Natural killer cell (primary cell): ENCODE measurements at regions not wholly inside any gene's neighbourhood (a gene's known extent, or its start where the extent isn't known, plus 50 kb on each side); places are given as distances from the start of the nearest gene placed in this dataset.

ENCODE experiments used
- ATAC-seq, 3 donors: fragments of 150-1000 bp in 2 of 3; fragments of 200-7000 bp in 1 of 3; cut with Tn5 transposase; 1 replicate in 1 of 3; 2 replicates in 2 of 3; pipeline ENCODE4 v1.10.0; 2021; ENCODE audit warnings: mild to moderate bottlenecking in 2 of 3, moderate library complexity in 2 of 3
- DNase-seq, 2 donors: peaks; one replicate each; pipeline versions ENCODE4 v3.0.0 to v3.0.0-alpha.2; 2013 to 2021; ENCODE audit warnings: mixed read lengths in 1 of 2
- H3K27ac ChIP-seq: one replicate; pipeline ENCODE4 v1.5.1; 2013; ENCODE audit warnings: mild to moderate bottlenecking, low read length
- H3K27me3 ChIP-seq: one replicate; pipeline ENCODE4 v1.6.1; 2013; ENCODE audit warnings: low read length; ENCODE audit not compliant: control insufficient read depth, insufficient read depth
- H3K36me3 ChIP-seq: one replicate; pipeline ENCODE4 v1.6.1; 2013; ENCODE audit warnings: low read length; ENCODE audit not compliant: control insufficient read depth, insufficient read depth
- H3K4me1 ChIP-seq: one replicate; pipeline ENCODE4 v1.6.1; 2013; ENCODE audit warnings: low read length; ENCODE audit not compliant: control insufficient read depth, insufficient read depth
- H3K4me3 ChIP-seq: one replicate; pipeline ENCODE4 v1.5.1; 2013; ENCODE audit warnings: low read length
- H3K9me3 ChIP-seq: one replicate; pipeline ENCODE4 v1.6.1; 2013; ENCODE audit warnings: low read length; ENCODE audit not compliant: control insufficient read depth, insufficient read depth
- H3K27ac Mint-ChIP-seq, 2 donors: one replicate each; pipeline ENCODE4 v1.8.0; 2022; ENCODE audit warnings: mild to moderate bottlenecking in 2 of 2, mixed read lengths in 2 of 2, moderate library complexity in 1 of 2
- H3K27me3 Mint-ChIP-seq, 2 donors: one replicate each; pipeline ENCODE4 v1.8.0; 2022; ENCODE audit warnings: low read depth in 2 of 2, mixed read lengths in 2 of 2
- H3K36me3 Mint-ChIP-seq: one replicate; pipeline ENCODE4 v1.8.0; 2022; ENCODE audit warnings: mixed read lengths
- H3K4me1 Mint-ChIP-seq, 2 donors: one replicate each; pipeline ENCODE4 v1.8.0; 2022; ENCODE audit warnings: mixed read lengths in 2 of 2
- H3K4me3 Mint-ChIP-seq: one replicate; pipeline ENCODE4 v1.8.0; 2022; ENCODE audit warnings: mild to moderate bottlenecking, moderate library complexity, mixed read lengths
- H3K9me3 Mint-ChIP-seq, 2 donors: one replicate each; pipeline ENCODE4 v1.8.0; 2022; ENCODE audit warnings: mixed read lengths in 2 of 2
- CTCF ChIP-seq: fragments of 200-600 bp; IDR thresholded peaks from one replicate; pipeline ENCODE4 v1.8.0; 2022; ENCODE audit warnings: antibody characterized with exemption
- WGBS: methylation state at CpG from one replicate; pipeline ENCODE4 v1.1.7; 2013; ENCODE audit warnings: missing lambda C conversion rate; ENCODE audit not compliant: insufficient coverage; 5-methylcytosine and 5-hydroxymethylcytosine counted together
- intact Hi-C: fragments of 100-400 bp; cut with micrococcal nuclease; formaldehyde crosslinking; loops from one replicate; pipeline ENCODE4 v1.14.2; 2022

GRCh38 chr21:29243188-29243587 lies 55.5 kb upstream of the BACH1 start:
- Mint-ChIP-seq H3K4me1 (no peaks in the 10 kb centered on the region), H3K27ac (no peak overlapping the region), H3K36me3 (no peaks in the 10 kb centered on the region), H3K9me3 (no peaks in the 10 kb centered on the region), H3K4me3 (no peak overlapping the region), H3K27me3 (no peaks in the 10 kb centered on the region)
- no peak overlapping the region for H3K4me3 ChIP-seq
- H3K36me3 ChIP-seq: no peaks in the 10 kb centered on the region
- no peaks in the 10 kb centered on the region for H3K9me3 ChIP-seq
- H3K27me3 ChIP-seq: no peaks in the 10 kb centered on the region
- 91% methylated on average over 1 of the region's 1 CpG for WGBS
- no peak for TF ChIP-seq CTCF
- H3K4me1 ChIP-seq: no peaks in the 10 kb centered on the region
- DNase-seq: no peak
- intact Hi-C loops: no loop called here
- no peak for ATAC-seq
- H3K27ac ChIP-seq: no peak overlapping the region

GRCh38 chr21:29245104-29245643 lies 53.5 kb upstream of the BACH1 start:
- H3K36me3 ChIP-seq: no peaks in the 10 kb centered on the region
- ATAC-seq: no peak
- H3K9me3 Mint-ChIP-seq: peaks cover 0 to 2% of the 10 kb centered on the region in 2 donors
- peaks cover 5 to 7% of the 10 kb centered on the region in 2 donors for H3K27me3 Mint-ChIP-seq
- no peaks in the 10 kb centered on the region for H3K9me3 ChIP-seq
- no peak overlapping the region for H3K27ac Mint-ChIP-seq
- no peak for TF ChIP-seq CTCF
- H3K4me3 Mint-ChIP-seq: no peak overlapping the region
- no peak overlapping the region for H3K4me3 ChIP-seq
- intact Hi-C loops: no loop called here
- no peaks in the 10 kb centered on the region for H3K4me1 Mint-ChIP-seq
- H3K36me3 Mint-ChIP-seq: no peaks in the 10 kb centered on the region
- no peaks in the 10 kb centered on the region for H3K4me1 ChIP-seq
- DNase-seq: no peak
- no peaks in the 10 kb centered on the region for H3K27me3 ChIP-seq
- WGBS: 64% methylated on average over 3 of the region's 3 CpGs
- no peak overlapping the region for H3K27ac ChIP-seq

- Histone ChIP-seq H3K27me3 (no peaks in the 10 kb centered on the region), H3K4me1 (no peaks in the 10 kb centered on the region), H3K36me3 (no peaks in the 10 kb centered on the region), H3K9me3 (no peaks in the 10 kb centered on the region), H3K4me3 (no peak overlapping the region), H3K27ac (no peak overlapping the region)
- H3K27me3 Mint-ChIP-seq: peaks cover 7 to 13% of the 10 kb centered on the region in 2 donors
- ATAC-seq (no peak), DNase-seq (no peak)
- intact Hi-C loops: no loop called here
- H3K4me1 Mint-ChIP-seq: no peaks in the 10 kb centered on the region
- H3K9me3 Mint-ChIP-seq: peaks cover 0 to 2% of the 10 kb centered on the region in 2 donors
- no peaks in the 10 kb centered on the region for H3K36me3 Mint-ChIP-seq
- no peak overlapping the region for H3K4me3 Mint-ChIP-seq
- TF ChIP-seq CTCF: no peak
- no peak overlapping the region for H3K27ac Mint-ChIP-seq
Measured at GRCh38 chr21:29245863-29246262, 52.9 kb upstream of the BACH1 start.

- no peak overlapping the region for H3K4me3 Mint-ChIP-seq
- H3K4me3 ChIP-seq: no peak overlapping the region
- no peak overlapping the region for H3K27ac Mint-ChIP-seq
- intact Hi-C loops: no loop called here
- H3K27me3 ChIP-seq: no peaks in the 10 kb centered on the region
- H3K36me3 Mint-ChIP-seq: no peaks in the 10 kb centered on the region
- no peaks in the 10 kb centered on the region for H3K9me3 ChIP-seq
- no peak overlapping the region for H3K27ac ChIP-seq
- H3K27me3 Mint-ChIP-seq: peaks cover 7 to 19% of the 10 kb centered on the region in 2 donors
- no peak for ATAC-seq
- H3K4me1 Mint-ChIP-seq: no peaks in the 10 kb centered on the region
- 88% methylated on average over 2 of the region's 2 CpGs for WGBS
- H3K4me1 ChIP-seq: no peaks in the 10 kb centered on the region
- no peaks in the 10 kb centered on the region for H3K36me3 ChIP-seq
- no peak for TF ChIP-seq CTCF
- no peak for DNase-seq
- H3K9me3 Mint-ChIP-seq: peaks cover 0 to 2% of the 10 kb centered on the region in 2 donors
Measured at GRCh38 chr21:29246614-29247013, 52.1 kb upstream of the BACH1 start.
